GM12892 (cell line): ENCODE measurements at regions not wholly inside any gene's neighbourhood (a gene's known extent, or its start where the extent isn't known, plus 50 kb on each side); places are given as distances from the start of the nearest gene placed in this dataset.

Source experiments
- POLR2A ChIP-seq: IDR thresholded peaks from 2 replicates; pipeline ENCODE4 v1.6.1; 2011; ENCODE audit warnings: low read depth, low read length, control low read depth
- POLR2AphosphoS5 ChIP-seq: IDR thresholded peaks from 2 replicates; pipeline ENCODE4 v1.6.1; 2011; ENCODE audit warnings: low read depth, low read length, control low read depth
- TAF1 ChIP-seq: IDR thresholded peaks from 2 replicates; pipeline ENCODE4 v1.6.1; 2011; ENCODE audit warnings: low read depth, mild to moderate bottlenecking, control low read depth, low read length, borderline replicate concordance

DNA sequence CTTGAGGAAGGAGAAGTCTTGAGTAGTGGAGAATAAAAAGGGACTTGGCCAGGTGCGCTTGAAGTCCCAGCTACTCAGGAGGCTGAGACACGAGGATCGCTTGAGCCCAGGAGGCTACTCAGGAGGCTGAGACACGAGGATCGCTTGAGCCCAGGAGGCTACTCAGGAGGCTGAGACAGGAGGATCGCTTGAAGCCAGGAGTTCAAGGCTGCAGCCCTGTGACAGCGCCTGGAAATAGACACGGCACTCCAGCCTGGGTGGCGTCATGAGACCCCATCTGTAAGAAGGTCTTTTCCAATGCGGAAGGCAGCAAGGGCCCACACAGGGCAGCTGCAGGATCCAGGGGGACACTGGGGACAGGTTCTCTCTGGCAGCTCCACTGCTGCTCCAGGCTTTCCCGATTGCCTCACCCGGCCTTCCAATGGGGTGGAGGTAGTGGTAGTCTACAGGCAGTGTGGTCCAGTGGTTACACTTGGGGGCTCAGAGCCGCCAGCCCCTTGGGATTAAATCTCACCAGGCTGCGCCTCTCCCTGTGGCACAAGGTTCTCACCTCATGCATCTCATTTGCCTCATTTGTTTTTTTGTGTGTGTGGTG lies 143.4 kb downstream of the SEC14L1 start:
- no peak for TF ChIP-seq POLR2A
- no peak for TF ChIP-seq POLR2AphosphoS5
- no peak for TF ChIP-seq TAF1
